ENCODE measurements at regions not wholly inside any gene's neighbourhood (a gene's known extent, or its start where the extent isn't known, plus 50 kb on each side); places are given as distances from the start of the nearest gene placed in this dataset.

DNA sequence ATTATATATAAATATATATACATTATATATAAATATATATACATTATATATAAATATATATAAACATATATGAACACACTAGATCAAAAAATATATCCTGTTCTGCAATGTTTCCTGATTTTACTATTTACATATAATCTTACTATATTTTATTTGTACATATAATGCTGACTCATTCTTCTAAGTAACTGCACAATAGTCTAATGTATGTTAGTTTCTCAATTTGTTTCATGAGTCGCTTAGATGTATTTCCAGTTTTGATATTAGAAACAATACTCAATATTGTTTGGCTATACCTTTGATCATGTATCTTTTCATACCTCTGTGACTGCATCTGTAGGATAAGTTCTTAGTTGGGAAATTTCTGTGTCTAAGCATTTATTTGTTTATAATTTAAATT is 669.9 kb upstream of the CCDC54 start:
- no peaks in the 10 kb centered on the region for H3K4me1 ChIP-seq (ENCODE audit: insufficient read depth, low read length)
- no CpG with 5 or more reads among the region's 1 CpG for WGBS
- H3K27me3 ChIP-seq (ENCODE audit: insufficient read depth, low read length), result no peaks in the 10 kb centered on the region
- H3K36me3 ChIP-seq (ENCODE audit: insufficient read depth, low read length), result no peaks in the 10 kb centered on the region
- H3K4me3 ChIP-seq (ENCODE audit: low read length), result no peak overlapping the region
- no peaks in the 10 kb centered on the region for H3K9me3 ChIP-seq (ENCODE audit: insufficient read depth, low read depth, low read length)
- no peak overlapping the region for H3K9ac ChIP-seq (ENCODE audit: low read depth, low read length)
- H3K27ac ChIP-seq (ENCODE audit: low read depth, low read length), result no peak overlapping the region

DNA sequence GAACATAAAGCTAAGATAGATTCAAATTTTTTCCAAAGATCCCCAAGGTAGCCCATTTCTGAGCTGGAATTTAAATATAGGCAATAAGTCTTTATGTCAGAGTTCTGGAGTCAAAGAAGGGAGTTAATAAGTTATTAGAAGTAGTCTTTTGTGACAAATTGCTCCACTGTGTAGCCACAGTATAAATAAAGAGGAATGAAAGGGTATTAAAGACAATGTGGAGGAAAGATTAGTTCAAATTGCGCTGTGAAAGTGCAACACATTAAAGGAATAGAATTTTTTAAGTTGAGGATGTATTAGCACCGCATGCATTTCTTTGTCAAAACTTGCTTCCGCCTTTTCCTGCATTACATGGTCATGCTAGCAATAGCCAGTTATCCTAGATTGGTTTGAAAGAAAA is 666.6 kb upstream of the CCDC54 start:
- Histone ChIP-seq H3K9me3 (ENCODE audit: insufficient read depth, low read depth, low read length) (no peaks in the 10 kb centered on the region), H3K27ac (ENCODE audit: low read depth, low read length) (no peak overlapping the region), H3K9ac (ENCODE audit: low read depth, low read length) (no peak overlapping the region), H3K4me1 (ENCODE audit: insufficient read depth, low read length) (no peaks in the 10 kb centered on the region), H3K4me3 (ENCODE audit: low read length) (no peak overlapping the region), H3K36me3 (ENCODE audit: insufficient read depth, low read length) (no peaks in the 10 kb centered on the region), H3K27me3 (ENCODE audit: insufficient read depth, low read length) (no peaks in the 10 kb centered on the region)
- 96% methylated on average over 3 of the region's 3 CpGs for WGBS

DNA sequence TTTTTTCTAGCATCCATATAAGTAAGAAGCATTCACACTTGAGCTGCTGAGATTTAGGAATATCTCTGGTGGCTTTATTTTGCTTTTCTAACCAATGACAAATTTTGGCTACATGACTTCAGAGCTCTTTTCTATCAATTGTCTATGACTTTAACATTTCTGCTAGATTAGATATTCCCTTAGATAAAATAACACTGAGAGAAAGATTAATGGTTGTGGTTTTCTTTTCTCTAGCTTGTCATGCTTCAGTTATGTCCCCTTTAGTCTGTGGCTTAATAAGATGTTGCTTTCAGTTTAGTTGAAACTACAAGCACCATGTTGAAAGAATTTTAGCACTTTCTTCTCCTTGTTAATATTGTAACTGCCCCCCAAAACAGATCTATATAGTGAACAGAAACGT is 665.6 kb upstream of the CCDC54 start:
- Histone ChIP-seq H3K9me3 (ENCODE audit: insufficient read depth, low read depth, low read length) (no peaks in the 10 kb centered on the region), H3K4me3 (ENCODE audit: low read length) (no peak overlapping the region), H3K27ac (ENCODE audit: low read depth, low read length) (no peak overlapping the region), H3K36me3 (ENCODE audit: insufficient read depth, low read length) (no peaks in the 10 kb centered on the region), H3K4me1 (ENCODE audit: insufficient read depth, low read length) (no peaks in the 10 kb centered on the region), H3K27me3 (ENCODE audit: insufficient read depth, low read length) (no peaks in the 10 kb centered on the region), H3K9ac (ENCODE audit: low read depth, low read length) (no peak overlapping the region)
- no CpG with 5 or more reads among the region's 1 CpG for WGBS

DNA sequence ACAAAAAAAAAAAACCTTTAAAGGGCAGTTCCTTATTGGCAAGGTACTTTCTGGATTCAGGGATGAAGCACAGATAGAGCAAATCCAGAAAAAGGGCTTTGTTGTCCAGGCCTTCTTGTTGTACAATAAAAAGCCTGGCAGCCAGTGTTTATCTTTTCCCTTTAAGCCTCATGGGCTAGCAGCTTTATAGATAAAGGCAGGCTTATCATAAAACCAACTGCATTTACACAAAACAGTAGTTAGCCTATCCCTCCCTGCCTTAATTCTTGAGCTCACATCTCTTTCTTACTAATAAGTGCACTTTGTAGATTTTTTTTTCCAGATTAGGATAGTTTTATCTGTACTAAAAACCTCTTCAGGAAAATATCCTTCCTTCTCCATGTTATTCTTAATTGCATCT is 662.8 kb upstream of the CCDC54 start:
- Histone ChIP-seq H3K27me3 (ENCODE audit: insufficient read depth, low read length) (no peaks in the 10 kb centered on the region), H3K27ac (ENCODE audit: low read depth, low read length) (no peak overlapping the region), H3K9ac (ENCODE audit: low read depth, low read length) (no peak overlapping the region), H3K36me3 (ENCODE audit: insufficient read depth, low read length) (no peaks in the 10 kb centered on the region), H3K4me1 (ENCODE audit: insufficient read depth, low read length) (no peaks in the 10 kb centered on the region), H3K4me3 (ENCODE audit: low read length) (no peak overlapping the region), H3K9me3 (ENCODE audit: insufficient read depth, low read depth, low read length) (no peaks in the 10 kb centered on the region)

DNA sequence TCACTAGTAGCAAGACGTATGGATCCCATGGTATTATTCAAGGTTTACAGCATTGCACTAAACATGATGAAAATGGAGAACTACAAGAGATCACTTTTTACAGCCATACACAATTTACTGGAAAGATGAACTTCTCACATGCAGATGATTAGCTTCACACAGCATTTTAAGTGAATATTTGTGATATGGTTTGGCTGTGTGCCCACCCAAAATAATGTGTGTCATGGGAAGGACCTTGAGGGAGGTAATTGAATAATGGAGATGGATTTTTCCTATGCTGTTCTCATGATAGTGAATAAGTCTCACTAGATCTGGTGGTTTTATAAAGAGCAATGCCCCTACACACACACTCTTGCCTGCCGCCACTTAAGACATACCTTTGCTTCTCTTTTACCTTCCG is 662.0 kb upstream of the CCDC54 start:
- Histone ChIP-seq H3K9ac (ENCODE audit: low read depth, low read length) (no peak overlapping the region), H3K36me3 (ENCODE audit: insufficient read depth, low read length) (no peaks in the 10 kb centered on the region), H3K9me3 (ENCODE audit: insufficient read depth, low read depth, low read length) (peaks cover 4% of the 10 kb centered on the region; the same call in 1 of the 2 replicates), H3K27ac (ENCODE audit: low read depth, low read length) (no peak overlapping the region), H3K27me3 (ENCODE audit: insufficient read depth, low read length) (no peaks in the 10 kb centered on the region), H3K4me3 (ENCODE audit: low read length) (no peak overlapping the region), H3K4me1 (ENCODE audit: insufficient read depth, low read length) (no peaks in the 10 kb centered on the region)
- WGBS, result 95% methylated on average over 3 of the region's 3 CpGs

DNA sequence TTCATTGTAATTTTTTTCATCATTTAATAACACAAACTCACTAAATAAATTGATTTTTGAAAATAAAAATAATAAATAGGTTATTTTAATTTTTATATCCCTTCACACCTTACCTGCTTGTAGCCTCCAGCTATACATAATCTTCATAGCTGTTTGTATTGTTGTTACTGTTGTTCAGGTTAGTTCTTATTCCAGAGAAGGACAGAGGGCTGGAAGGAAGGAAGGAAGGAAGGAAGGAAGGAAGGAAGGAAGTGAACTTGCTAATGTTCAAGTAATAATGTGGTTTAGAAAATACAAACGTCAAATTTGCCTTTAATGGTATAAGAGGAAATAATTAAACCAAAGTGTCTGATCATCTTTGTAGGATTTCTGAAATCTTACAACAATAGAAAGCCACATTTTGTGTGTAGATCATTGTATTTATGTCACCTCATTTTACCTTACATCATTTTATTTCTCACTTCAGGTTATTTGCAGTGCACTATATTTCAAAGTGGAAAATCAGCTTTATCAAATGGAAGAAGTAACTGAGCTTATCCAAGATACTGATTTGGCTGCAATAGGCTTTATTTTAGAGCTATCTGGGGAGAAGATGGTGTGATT is 660.0 kb upstream of the CCDC54 start:
- no CpG with 5 or more reads among the region's 1 CpG for WGBS
- H3K4me3 ChIP-seq (ENCODE audit: low read length), result no peak overlapping the region
- no peaks in the 10 kb centered on the region for H3K27me3 ChIP-seq (ENCODE audit: insufficient read depth, low read length)
- H3K36me3 ChIP-seq (ENCODE audit: insufficient read depth, low read length), result no peaks in the 10 kb centered on the region
- H3K27ac ChIP-seq (ENCODE audit: low read depth, low read length), result no peak overlapping the region
- H3K9ac ChIP-seq (ENCODE audit: low read depth, low read length), result no peak overlapping the region
- H3K4me1 ChIP-seq (ENCODE audit: insufficient read depth, low read length), result no peaks in the 10 kb centered on the region
- peaks cover 21% of the 10 kb centered on the region for H3K9me3 ChIP-seq (ENCODE audit: insufficient read depth, low read depth, low read length)

DNA sequence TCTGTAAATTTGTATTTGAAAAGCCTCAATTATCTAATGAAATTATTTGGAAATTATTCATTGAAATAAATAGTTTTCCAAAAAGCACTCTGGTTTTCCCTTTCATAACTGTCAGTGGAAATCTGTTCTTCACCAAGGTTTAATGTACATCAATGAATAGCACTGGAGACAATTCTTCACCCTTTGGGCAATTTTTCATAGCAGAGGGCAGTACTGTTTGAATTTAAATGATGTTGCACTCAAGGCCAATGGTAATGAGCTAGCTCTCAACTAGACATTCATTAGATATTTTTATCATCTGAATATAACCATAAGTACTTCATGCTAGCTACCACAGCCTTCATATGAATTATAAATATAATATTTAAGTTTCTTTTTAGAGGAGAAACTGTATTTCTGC is 658.2 kb upstream of the CCDC54 start:
- H3K4me1 ChIP-seq (ENCODE audit: insufficient read depth, low read length), result no peaks in the 10 kb centered on the region
- H3K9ac ChIP-seq (ENCODE audit: low read depth, low read length), result no peak overlapping the region
- peaks cover 21% of the 10 kb centered on the region for H3K9me3 ChIP-seq (ENCODE audit: insufficient read depth, low read depth, low read length)
- H3K4me3 ChIP-seq (ENCODE audit: low read length), result no peak overlapping the region
- no peaks in the 10 kb centered on the region for H3K27me3 ChIP-seq (ENCODE audit: insufficient read depth, low read length)
- H3K36me3 ChIP-seq (ENCODE audit: insufficient read depth, low read length), result no peaks in the 10 kb centered on the region
- H3K27ac ChIP-seq (ENCODE audit: low read depth, low read length), result no peak overlapping the region

DNA sequence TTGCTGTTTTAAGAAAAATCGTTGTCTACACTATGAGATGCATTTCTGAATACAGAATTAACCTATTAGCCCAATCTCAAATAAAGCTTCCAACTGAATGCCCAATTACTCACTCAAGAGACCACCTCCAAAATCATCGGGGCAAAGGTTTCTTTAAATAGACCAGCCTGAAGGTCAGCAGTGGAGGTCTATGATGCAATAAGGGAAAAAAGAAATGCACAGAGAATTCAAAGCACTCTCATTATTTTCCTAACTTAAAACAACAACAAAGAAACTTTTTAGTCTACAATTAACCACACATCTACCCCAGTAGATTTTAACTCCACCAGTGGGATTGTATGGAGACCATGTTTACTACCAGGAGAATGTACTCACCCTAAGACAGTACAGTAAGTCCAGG is 657.7 kb upstream of the CCDC54 start:
- no peaks in the 10 kb centered on the region for H3K27me3 ChIP-seq (ENCODE audit: insufficient read depth, low read length)
- no peak overlapping the region for H3K4me3 ChIP-seq (ENCODE audit: low read length)
- no peak overlapping the region for H3K9ac ChIP-seq (ENCODE audit: low read depth, low read length)
- WGBS, result 100% methylated on average over 2 of the region's 2 CpGs
- H3K4me1 ChIP-seq (ENCODE audit: insufficient read depth, low read length), result no peaks in the 10 kb centered on the region
- H3K27ac ChIP-seq (ENCODE audit: low read depth, low read length), result no peak overlapping the region
- H3K9me3 ChIP-seq (ENCODE audit: insufficient read depth, low read depth, low read length), result peaks cover 21% of the 10 kb centered on the region
- H3K36me3 ChIP-seq (ENCODE audit: insufficient read depth, low read length), result no peaks in the 10 kb centered on the region

DNA sequence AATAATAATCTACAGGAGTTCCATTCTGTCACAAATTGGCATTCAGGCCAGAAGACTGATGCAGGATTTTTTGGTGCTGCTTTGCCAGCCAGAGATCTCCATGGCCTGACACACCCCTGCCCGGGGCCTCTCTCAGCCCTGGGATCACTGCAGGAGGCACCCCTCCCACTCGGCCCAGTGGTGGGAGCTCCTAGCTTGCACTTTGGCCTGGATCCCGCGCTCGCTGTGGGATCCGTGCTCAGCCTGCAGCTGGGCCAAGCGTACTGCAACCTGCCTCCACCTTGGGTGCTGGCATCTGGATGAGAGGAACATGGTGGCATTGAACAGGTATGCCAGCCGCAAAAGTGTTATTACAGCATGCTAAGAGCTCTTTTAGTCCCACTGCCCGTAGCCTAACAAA is 656.7 kb upstream of the CCDC54 start:
- Histone ChIP-seq H3K9ac (ENCODE audit: low read depth, low read length) (no peak overlapping the region), H3K36me3 (ENCODE audit: insufficient read depth, low read length) (no peaks in the 10 kb centered on the region), H3K4me3 (ENCODE audit: low read length) (no peak overlapping the region), H3K27ac (ENCODE audit: low read depth, low read length) (no peak overlapping the region), H3K4me1 (ENCODE audit: insufficient read depth, low read length) (no peaks in the 10 kb centered on the region), H3K9me3 (ENCODE audit: insufficient read depth, low read depth, low read length) (peaks cover 21% of the 10 kb centered on the region), H3K27me3 (ENCODE audit: insufficient read depth, low read length) (no peaks in the 10 kb centered on the region)
- 95% methylated on average over 9 of the region's 9 CpGs for WGBS

DNA sequence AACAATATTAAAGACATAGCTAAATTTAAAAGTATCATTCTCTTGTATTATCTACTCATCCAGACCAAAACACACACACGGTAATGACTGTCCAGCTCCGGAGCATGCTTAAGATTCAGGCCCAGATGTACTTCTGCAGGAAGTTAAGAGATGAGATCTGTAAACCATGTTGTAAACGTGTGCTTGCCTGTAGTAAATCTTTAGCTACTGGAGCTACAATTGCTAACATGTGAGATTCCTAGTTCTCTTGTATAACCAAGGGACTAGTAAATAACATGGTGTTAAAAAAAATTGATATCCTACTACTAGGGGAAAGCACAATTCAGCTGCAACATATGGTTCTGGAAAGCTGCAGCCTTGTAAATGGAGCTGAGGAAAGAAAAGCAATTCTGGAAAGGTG is 651.7 kb upstream of the CCDC54 start:
- Histone ChIP-seq H3K9me3 (ENCODE audit: insufficient read depth, low read depth, low read length) (peaks cover 15% of the 10 kb centered on the region), H3K4me1 (ENCODE audit: insufficient read depth, low read length) (peaks cover 9% of the 10 kb centered on the region)
- WGBS, result 87% methylated on average over 3 of the region's 3 CpGs

DNA sequence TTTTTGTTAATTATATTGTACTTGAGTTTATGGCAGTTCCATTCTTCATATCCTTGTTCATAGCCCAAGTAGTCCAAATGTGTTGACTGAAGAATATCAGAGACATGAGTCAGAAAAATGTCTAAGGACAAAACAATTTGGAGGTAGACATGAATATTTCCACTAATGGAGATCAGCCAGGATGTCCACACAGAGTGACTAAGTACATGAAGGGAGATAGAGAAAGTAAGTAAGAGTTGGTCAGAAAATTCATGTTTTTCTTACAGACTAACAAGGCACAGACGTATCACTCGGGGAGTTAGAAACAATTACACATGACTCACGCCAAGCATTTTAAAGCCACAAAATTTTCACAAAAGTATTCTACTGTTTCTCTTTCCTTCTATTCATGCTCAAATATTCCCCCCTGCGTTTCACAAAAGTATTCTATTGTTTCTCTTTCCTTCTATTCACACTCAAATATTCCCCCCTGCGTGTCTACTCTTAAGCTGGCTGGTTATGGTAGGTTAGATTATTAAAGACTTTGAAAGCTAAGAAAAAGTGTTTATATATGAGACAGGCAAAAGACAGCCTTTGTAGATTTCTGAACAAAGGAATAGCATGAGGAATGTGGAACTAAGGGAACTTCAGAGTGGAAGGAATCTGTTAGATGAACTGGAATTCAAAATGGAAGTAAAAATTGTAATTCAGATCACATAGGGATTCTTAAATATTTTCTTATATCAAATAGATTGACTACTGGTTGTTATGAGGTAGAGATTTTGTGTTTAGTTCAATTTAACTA is 648.7 kb upstream of the CCDC54 start:
- Histone ChIP-seq H3K4me1 (ENCODE audit: insufficient read depth, low read length) (peaks cover 9% of the 10 kb centered on the region), H3K9ac (ENCODE audit: low read depth, low read length) (no peak overlapping the region), H3K4me3 (ENCODE audit: low read length) (no peak overlapping the region), H3K9me3 (ENCODE audit: insufficient read depth, low read depth, low read length) (no peaks in the 10 kb centered on the region), H3K27ac (ENCODE audit: low read depth, low read length) (peak overlapping the region; percentile 2; the same call in 1 of the 2 replicates), H3K36me3 (ENCODE audit: insufficient read depth, low read length) (no peaks in the 10 kb centered on the region), H3K27me3 (ENCODE audit: insufficient read depth, low read length) (no peaks in the 10 kb centered on the region)
- WGBS, result 82% methylated on average over 5 of the region's 5 CpGs

More for the DNA sequence above, 651.7 kb upstream of the CCDC54 start:
- H3K4me3 ChIP-seq (ENCODE audit: low read length), result no peak overlapping the region
- H3K27me3 ChIP-seq (ENCODE audit: insufficient read depth, low read length), result no peaks in the 10 kb centered on the region
- no peaks in the 10 kb centered on the region for H3K36me3 ChIP-seq (ENCODE audit: insufficient read depth, low read length)
- H3K27ac ChIP-seq (ENCODE audit: low read depth, low read length), result no peak overlapping the region
- H3K9ac ChIP-seq (ENCODE audit: low read depth, low read length), result no peak overlapping the region

All from HUES64 (cell line).